ENCODE measurements at regions not wholly inside any gene's neighbourhood (a gene's known extent, or its start where the extent isn't known, plus 50 kb on each side); places are given as distances from the start of the nearest gene placed in this dataset.

DNA sequence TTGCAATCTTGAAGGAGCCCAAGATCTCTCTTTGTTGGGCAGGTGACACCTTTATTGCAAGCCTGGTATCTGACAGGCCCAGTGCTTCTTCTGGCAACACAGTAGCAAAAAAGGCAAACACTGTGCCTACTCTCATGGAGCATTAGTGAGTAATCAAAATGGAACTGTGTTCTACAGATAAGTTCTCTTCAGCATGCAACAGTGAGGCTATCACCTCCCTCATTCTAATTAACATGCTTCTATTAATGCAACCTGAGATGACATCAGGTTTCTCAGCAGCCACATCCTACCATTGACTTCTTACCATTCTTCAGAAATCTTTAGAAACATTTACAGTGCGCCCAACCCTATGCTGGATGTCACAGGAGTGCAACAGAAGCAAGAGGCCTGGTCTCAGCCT is 77.9 kb upstream of the KCNMA1 start:
- WGBS = 95% methylated on average over 1 of the region's 1 CpG
- DNase-seq = no peak

DNA sequence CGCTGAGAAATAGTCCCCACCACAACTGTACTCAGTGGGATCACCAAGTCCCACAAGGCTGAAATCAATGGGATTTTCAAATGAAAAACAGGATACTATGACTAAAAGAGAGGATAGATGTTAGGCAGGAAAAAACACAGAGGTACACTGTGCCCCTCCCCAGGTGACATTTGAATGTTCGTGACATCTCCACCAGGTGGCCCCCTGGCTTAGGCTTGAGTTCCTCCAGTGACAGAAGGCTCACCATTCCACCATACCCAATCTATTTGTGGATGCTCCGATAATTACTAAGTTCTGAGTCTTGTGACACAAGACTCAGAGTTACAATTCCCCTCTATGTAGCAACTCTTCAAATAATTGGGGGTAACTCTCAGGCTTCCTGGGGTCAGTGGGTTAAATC is 77.5 kb upstream of the KCNMA1 start:
- DNase-seq = no peak
- Histone ChIP-seq H2AFZ (ENCODE audit: low read depth, low read length) (no peak overlapping the region), H3K36me3 (ENCODE audit: control insufficient read depth in 1 of 2, insufficient read depth in 2 of 2, low read depth in 1 of 2, low read length in 2 of 2) (no peaks in the 10 kb centered on the region), H4K8ac (ENCODE audit: low read length) (no peak overlapping the region), H3K4me1 (ENCODE audit: control insufficient read depth, insufficient read depth, low read depth, low read length) (peaks cover 5% of the 10 kb centered on the region), H3K4ac (ENCODE audit: low read depth in 1 of 2, low read length in 2 of 2) (no peak overlapping the region), H3K79me1 (replicated peaks; ENCODE audit: low read length, poor library complexity, severe bottlenecking) (no peaks in the 10 kb centered on the region), H4K91ac (ENCODE audit: low read length) (no peak overlapping the region), H3K14ac (ENCODE audit: low read length in 2 of 2) (no peak overlapping the region), H3K27me3 (ENCODE audit: control insufficient read depth in 1 of 2, insufficient read depth in 1 of 2, low read length in 2 of 2) (peaks cover 0 to 5% of the 10 kb centered on the region in 2 experiments), H2BK120ac (ENCODE audit: low read depth, low read length) (no peak overlapping the region), H2BK12ac (ENCODE audit: low read length in 2 of 2) (no peak overlapping the region), H3K4me3 (ENCODE audit: insufficient read depth in 1 of 2, low read depth in 1 of 2, low read length in 2 of 2) (no peak overlapping the region), H3K4me2 (ENCODE audit: low read length, poor library complexity, severe bottlenecking) (no peak overlapping the region), H2BK5ac (ENCODE audit: low read depth, low read length, poor library complexity, severe bottlenecking) (no peak overlapping the region), H3K27ac (ENCODE audit: low read length, poor library complexity, severe bottlenecking) (no peak overlapping the region), H2BK15ac (ENCODE audit: low read depth, poor library complexity, severe bottlenecking) (no peak overlapping the region), H3K9ac (ENCODE audit: low read length) (no peak overlapping the region), H2AK5ac (ENCODE audit: low read length, severe bottlenecking) (no peak overlapping the region), H3K18ac (ENCODE audit: low read depth in 1 of 2, low read length in 2 of 2) (no peak overlapping the region), H3K23ac (ENCODE audit: low read length in 2 of 2) (no peak overlapping the region), H3K9me3 (ENCODE audit: control insufficient read depth, low read length) (no peaks in the 10 kb centered on the region)
- 90% methylated on average over 2 of the region's 3 CpGs for WGBS

More for the DNA sequence above, 77.9 kb upstream of the KCNMA1 start:
- H3K14ac ChIP-seq (ENCODE audit: low read length in 2 of 2) = no peak overlapping the region
- H3K4me2 ChIP-seq (ENCODE audit: low read length, poor library complexity, severe bottlenecking) = no peak overlapping the region
- H3K9me3 ChIP-seq (ENCODE audit: control insufficient read depth, low read length) = no peaks in the 10 kb centered on the region
- no peaks in the 10 kb centered on the region for H3K79me1 ChIP-seq (replicated peaks; ENCODE audit: low read length, poor library complexity, severe bottlenecking)
- no peak overlapping the region for H4K8ac ChIP-seq (ENCODE audit: low read length)
- H2AFZ ChIP-seq (ENCODE audit: low read depth, low read length) = no peak overlapping the region
- H4K91ac ChIP-seq (ENCODE audit: low read length) = no peak overlapping the region
- H2BK5ac ChIP-seq (ENCODE audit: low read depth, low read length, poor library complexity, severe bottlenecking) = no peak overlapping the region
- H3K9ac ChIP-seq (ENCODE audit: low read length) = no peak overlapping the region
- no peak overlapping the region for H3K27ac ChIP-seq (ENCODE audit: low read length, poor library complexity, severe bottlenecking)
- H2BK15ac ChIP-seq (ENCODE audit: low read depth, poor library complexity, severe bottlenecking) = no peak overlapping the region
- no peak overlapping the region for H3K18ac ChIP-seq (ENCODE audit: low read depth in 1 of 2, low read length in 2 of 2)
- H3K4me1 ChIP-seq (ENCODE audit: control insufficient read depth, insufficient read depth, low read depth, low read length) = peaks cover 2% of the 10 kb centered on the region
- peaks cover 0 to 5% of the 10 kb centered on the region in 2 experiments for H3K27me3 ChIP-seq (ENCODE audit: control insufficient read depth in 1 of 2, insufficient read depth in 1 of 2, low read length in 2 of 2)
- H3K4me3 ChIP-seq (ENCODE audit: insufficient read depth in 1 of 2, low read depth in 1 of 2, low read length in 2 of 2) = no peak overlapping the region
- no peaks in the 10 kb centered on the region for H3K36me3 ChIP-seq (ENCODE audit: control insufficient read depth in 1 of 2, insufficient read depth in 2 of 2, low read depth in 1 of 2, low read length in 2 of 2)
- H2BK120ac ChIP-seq (ENCODE audit: low read depth, low read length) = no peak overlapping the region
- no peak overlapping the region for H2AK5ac ChIP-seq (ENCODE audit: low read length, severe bottlenecking)
- no peak overlapping the region for H2BK12ac ChIP-seq (ENCODE audit: low read length in 2 of 2)
- H3K23ac ChIP-seq (ENCODE audit: low read length in 2 of 2) = no peak overlapping the region
- no peak overlapping the region for H3K4ac ChIP-seq (ENCODE audit: low read depth in 1 of 2, low read length in 2 of 2)

DNA sequence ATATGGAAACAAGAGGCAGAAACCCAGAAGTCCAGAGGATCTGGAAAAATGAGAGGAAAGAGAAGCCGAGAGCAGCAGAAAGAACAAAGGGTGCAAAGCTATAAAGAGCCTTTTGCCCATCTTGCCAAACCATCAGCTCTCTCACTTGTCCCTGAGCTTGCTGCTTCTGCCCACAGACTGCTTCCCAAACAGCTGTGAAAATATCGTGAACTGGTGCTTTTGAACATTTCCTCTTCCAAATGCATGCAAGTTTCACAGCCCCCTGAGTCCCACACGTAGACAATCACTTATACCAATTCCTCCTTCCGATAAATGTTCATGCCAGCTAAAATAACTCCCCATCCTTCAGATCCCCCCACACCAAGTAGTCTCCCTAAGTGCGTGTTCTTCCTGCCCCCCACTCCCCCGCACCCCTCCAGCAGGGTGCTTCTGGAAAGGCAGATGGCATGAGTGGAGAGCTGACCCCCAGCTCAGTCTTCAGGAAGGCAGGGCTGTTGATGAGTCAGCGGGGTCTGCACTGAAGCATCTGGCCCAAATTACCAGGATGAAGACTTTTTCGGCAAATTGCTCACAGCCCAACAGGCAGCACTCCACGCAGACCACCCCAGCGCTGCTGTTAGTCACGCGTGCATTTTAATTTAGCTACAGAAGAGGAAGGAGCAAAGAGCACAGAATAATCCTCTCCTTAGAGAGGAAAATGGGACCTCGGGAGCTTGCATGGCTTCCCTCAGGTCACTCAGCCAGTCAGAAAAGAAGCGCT is 76.1 kb upstream of the KCNMA1 start:
- Histone ChIP-seq H2BK15ac (ENCODE audit: low read depth, poor library complexity, severe bottlenecking) (no peak overlapping the region), H3K18ac (ENCODE audit: low read depth in 1 of 2, low read length in 2 of 2) (no peak overlapping the region)
- no peak for DNase-seq

DNA sequence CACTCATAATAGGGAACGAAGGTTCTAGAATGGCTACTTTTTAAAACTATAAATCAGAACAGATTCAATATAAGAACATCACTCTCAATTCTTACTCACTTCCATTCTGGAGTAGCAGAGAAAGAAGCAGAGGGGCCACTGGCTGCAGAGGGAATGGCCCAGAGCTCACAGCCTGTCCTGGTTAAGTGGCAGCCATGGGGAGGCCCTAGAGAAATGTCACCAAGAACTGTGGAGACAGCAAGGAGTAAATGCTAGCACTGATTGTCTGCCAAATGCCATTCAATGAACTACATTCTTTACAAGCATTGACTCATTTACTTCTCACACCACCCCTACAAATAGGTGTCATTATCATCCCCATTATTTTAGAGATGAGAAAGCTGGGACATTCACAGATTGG is 74.6 kb upstream of the KCNMA1 start:
- Histone ChIP-seq H3K23ac (ENCODE audit: low read length in 2 of 2) (no peak overlapping the region), H3K18ac (ENCODE audit: low read depth in 1 of 2, low read length in 2 of 2) (no peak overlapping the region), H3K4me3 (ENCODE audit: insufficient read depth in 1 of 2, low read depth in 1 of 2, low read length in 2 of 2) (no peak overlapping the region), H3K79me1 (replicated peaks; ENCODE audit: low read length, poor library complexity, severe bottlenecking) (no peaks in the 10 kb centered on the region), H3K4me2 (ENCODE audit: low read length, poor library complexity, severe bottlenecking) (no peak overlapping the region), H2BK5ac (ENCODE audit: low read depth, low read length, poor library complexity, severe bottlenecking) (no peak overlapping the region), H2BK120ac (ENCODE audit: low read depth, low read length) (no peak overlapping the region), H4K8ac (ENCODE audit: low read length) (no peak overlapping the region), H2BK12ac (ENCODE audit: low read length in 2 of 2) (no peak overlapping the region), H3K27ac (ENCODE audit: low read length, poor library complexity, severe bottlenecking) (no peak overlapping the region), H3K36me3 (ENCODE audit: control insufficient read depth in 1 of 2, insufficient read depth in 2 of 2, low read depth in 1 of 2, low read length in 2 of 2) (no peaks in the 10 kb centered on the region), H2AFZ (ENCODE audit: low read depth, low read length) (no peak overlapping the region), H3K9me3 (ENCODE audit: control insufficient read depth, low read length) (no peaks in the 10 kb centered on the region), H2BK15ac (ENCODE audit: low read depth, poor library complexity, severe bottlenecking) (no peak overlapping the region), H2AK5ac (ENCODE audit: low read length, severe bottlenecking) (no peak overlapping the region), H3K27me3 (ENCODE audit: control insufficient read depth in 1 of 2, insufficient read depth in 1 of 2, low read length in 2 of 2) (peaks cover 0 to 5% of the 10 kb centered on the region in 2 experiments), H3K4me1 (ENCODE audit: control insufficient read depth, insufficient read depth, low read depth, low read length) (peaks cover 7% of the 10 kb centered on the region), H4K91ac (ENCODE audit: low read length) (no peak overlapping the region), H3K4ac (ENCODE audit: low read depth in 1 of 2, low read length in 2 of 2) (no peak overlapping the region), H3K9ac (ENCODE audit: low read length) (no peak overlapping the region), H3K14ac (ENCODE audit: low read length in 2 of 2) (no peak overlapping the region)
- no peak for DNase-seq
- 90% methylated on average over 1 of the region's 1 CpG for WGBS

More for the DNA sequence above, 76.1 kb upstream of the KCNMA1 start:
- 62% methylated on average over 14 of the region's 14 CpGs for WGBS
- no peak overlapping the region for H2AK5ac ChIP-seq (ENCODE audit: low read length, severe bottlenecking)
- H3K23ac ChIP-seq (ENCODE audit: low read length in 2 of 2) = peak overlapping the region in 1 of 2 experiments; percentile 9
- peaks cover 0 to 5% of the 10 kb centered on the region in 2 experiments for H3K27me3 ChIP-seq (ENCODE audit: control insufficient read depth in 1 of 2, insufficient read depth in 1 of 2, low read length in 2 of 2)
- H2AFZ ChIP-seq (ENCODE audit: low read depth, low read length) = no peak overlapping the region
- no peak overlapping the region for H4K8ac ChIP-seq (ENCODE audit: low read length)
- H3K14ac ChIP-seq (ENCODE audit: low read length in 2 of 2) = no peak overlapping the region
- H3K79me1 ChIP-seq (replicated peaks; ENCODE audit: low read length, poor library complexity, severe bottlenecking) = no peaks in the 10 kb centered on the region
- peaks cover 7% of the 10 kb centered on the region for H3K4me1 ChIP-seq (ENCODE audit: control insufficient read depth, insufficient read depth, low read depth, low read length)
- H3K4me2 ChIP-seq (ENCODE audit: low read length, poor library complexity, severe bottlenecking) = no peak overlapping the region
- no peaks in the 10 kb centered on the region for H3K9me3 ChIP-seq (ENCODE audit: control insufficient read depth, low read length)
- no peak overlapping the region for H2BK5ac ChIP-seq (ENCODE audit: low read depth, low read length, poor library complexity, severe bottlenecking)
- H3K9ac ChIP-seq (ENCODE audit: low read length) = peak overlapping the region; percentile 15
- H2BK12ac ChIP-seq (ENCODE audit: low read length in 2 of 2) = no peak overlapping the region
- no peaks in the 10 kb centered on the region for H3K36me3 ChIP-seq (ENCODE audit: control insufficient read depth in 1 of 2, insufficient read depth in 2 of 2, low read depth in 1 of 2, low read length in 2 of 2)
- H3K27ac ChIP-seq (ENCODE audit: low read length, poor library complexity, severe bottlenecking) = no peak overlapping the region
- H3K4me3 ChIP-seq (ENCODE audit: insufficient read depth in 1 of 2, low read depth in 1 of 2, low read length in 2 of 2) = peak overlapping the region in 1 of 2 experiments; percentile 23
- no peak overlapping the region for H3K4ac ChIP-seq (ENCODE audit: low read depth in 1 of 2, low read length in 2 of 2)
- H4K91ac ChIP-seq (ENCODE audit: low read length) = no peak overlapping the region
- H2BK120ac ChIP-seq (ENCODE audit: low read depth, low read length) = no peak overlapping the region

All from mesenchymal stem cell (in vitro differentiated cells and primary cell).